GM21619 (cell line): ENCODE measurements at regions not wholly inside any gene's neighbourhood (a gene's known extent, or its start where the extent isn't known, plus 50 kb on each side); places are given as distances from the start of the nearest gene placed in this dataset.
"Not testable (repeated sequence)": the region's sequence is repeated elsewhere in the genome, so short reads cannot be mapped to it uniquely, and the experiment has no call there.

Experiments
- ATAC-seq: cut with Tn5 transposase; IDR thresholded peaks from one replicate; pipeline ENCODE4 v1.9.1; 2021; ENCODE audit not compliant: unreplicated experiment

DNA sequence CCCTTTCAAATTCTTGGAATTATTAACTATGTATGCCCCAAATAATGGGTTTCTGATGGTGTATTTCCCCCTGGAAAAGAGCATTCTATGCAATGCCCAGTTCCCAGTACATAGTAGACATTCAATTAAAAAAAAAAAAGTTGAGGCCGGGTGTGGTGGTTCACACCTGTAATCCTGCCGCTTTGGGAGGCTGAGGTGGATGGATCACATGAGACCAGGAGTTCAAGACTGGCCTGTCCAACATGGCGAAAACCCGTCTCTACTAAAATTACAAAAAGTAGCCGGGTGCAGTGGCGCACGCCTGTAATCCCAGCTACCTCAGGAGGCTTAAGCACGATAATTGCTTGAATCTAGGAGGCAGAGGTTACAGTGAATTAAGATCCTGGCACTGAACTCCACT is 83.3 kb upstream of the ZNF217 start:
- ATAC-seq, result no peak

DNA sequence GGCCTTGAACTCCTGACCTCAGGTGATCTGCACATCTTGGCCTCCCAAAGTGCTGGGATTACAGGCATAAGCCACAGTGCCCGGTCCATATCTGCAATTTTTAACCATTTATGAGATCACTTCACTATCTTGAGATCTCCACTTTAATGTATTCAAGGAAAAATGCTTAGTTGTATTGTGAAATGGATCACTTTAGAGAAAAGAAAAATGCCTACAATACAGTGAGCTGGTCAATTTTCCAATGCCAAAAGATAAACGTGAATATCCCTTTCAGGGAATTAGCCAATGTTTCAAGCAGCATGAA is 82.8 kb upstream of the ZNF217 start:
- ATAC-seq, result no peak

DNA sequence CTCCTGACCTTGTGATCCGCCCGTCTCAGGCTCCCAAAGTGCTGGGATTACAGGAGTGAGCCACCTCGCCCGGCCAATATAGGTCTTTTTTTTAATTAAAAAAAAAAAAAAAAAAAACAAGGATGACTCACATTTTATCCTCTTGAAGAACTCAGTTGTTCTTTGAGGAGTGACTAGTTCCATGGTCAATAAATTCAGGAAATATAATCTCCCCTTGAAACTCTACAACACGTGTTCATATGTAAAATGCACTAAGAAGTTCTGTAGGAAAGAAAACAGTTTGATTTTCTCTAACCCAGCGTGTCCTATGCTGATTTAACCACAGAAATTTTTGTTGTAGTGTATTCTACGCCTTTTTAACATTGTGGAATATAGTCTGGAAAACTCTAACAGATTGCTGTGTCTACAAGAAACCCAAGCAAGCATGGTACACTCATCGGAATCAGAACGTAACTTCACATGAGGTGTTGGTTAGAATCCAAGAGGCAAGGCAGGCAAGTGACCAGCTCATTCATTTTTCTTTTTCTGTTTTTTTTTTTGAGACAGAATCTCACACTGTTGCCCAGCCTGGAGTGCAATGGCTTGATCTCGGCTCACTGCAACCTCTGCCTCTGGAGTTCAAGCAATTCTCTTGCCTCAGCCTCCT is 79.0 kb upstream of the ZNF217 start:
- no peak for ATAC-seq

GRCh38 chr20:53671370-53671769 is 77.7 kb upstream of the ZNF217 start:
- no peak for ATAC-seq

DNA sequence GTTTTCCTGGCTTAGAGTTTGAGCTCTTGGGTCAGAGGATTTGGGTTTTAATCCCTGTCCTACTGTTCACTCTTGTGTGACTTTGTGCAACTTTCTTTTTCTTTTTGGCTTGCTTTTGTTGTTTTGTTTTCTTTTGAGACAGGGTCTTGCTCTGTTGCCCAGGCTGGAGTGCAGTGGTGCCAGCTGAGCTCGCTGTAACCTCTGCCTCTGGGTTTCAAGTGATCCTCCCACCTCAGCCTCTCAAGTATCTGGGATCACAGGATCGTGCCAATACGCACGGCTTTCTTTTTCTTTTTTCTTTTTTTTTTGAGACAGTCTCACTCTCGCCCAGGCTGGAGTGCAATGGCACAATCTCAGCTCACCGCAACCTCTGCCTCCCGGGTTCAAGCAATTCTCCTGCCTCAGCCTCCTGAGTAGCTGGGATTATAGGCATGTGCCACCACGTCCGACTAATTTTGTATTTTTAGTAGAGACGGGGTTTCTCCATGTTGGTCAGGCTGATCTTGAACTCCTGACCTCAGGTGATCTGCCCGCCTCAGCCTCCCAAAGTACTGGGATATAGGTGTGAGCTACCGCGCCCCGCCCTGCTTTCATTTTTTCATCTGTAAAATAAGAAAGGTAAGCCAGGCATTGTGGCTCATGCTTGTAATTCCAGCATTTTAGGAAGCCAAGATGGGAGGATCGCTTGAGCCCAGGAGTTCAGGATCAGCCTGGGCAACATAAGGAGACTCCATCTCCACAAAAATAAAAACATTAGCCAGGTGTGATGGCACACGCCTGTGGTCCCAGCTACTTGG is 76.1 kb upstream of the ZNF217 start:
- ATAC-seq, result not testable (repeated sequence)

GRCh38 chr20:53668992-53669391 is 75.4 kb upstream of the ZNF217 start:
- ATAC-seq, result no peak

DNA sequence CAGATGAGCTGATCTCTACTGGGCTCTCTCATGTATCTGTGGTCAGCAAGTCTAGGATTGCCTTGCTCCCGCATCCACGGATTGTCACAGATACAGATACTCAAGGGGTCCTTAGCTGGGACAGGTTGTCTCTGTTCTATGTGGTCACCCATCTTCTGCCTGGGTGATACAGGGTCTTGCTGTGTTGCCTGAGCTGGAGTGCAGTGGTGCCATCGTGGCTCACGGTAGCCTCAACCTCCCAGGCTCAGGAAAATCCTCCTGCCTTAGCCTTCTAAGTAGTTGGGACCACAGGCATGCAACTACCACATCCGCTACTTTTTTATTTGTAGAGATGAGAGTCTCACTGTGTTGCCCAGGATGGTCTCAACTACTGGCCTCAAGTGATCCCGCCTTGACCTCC is 72.5 kb upstream of the ZNF217 start:
- no peak for ATAC-seq

DNA sequence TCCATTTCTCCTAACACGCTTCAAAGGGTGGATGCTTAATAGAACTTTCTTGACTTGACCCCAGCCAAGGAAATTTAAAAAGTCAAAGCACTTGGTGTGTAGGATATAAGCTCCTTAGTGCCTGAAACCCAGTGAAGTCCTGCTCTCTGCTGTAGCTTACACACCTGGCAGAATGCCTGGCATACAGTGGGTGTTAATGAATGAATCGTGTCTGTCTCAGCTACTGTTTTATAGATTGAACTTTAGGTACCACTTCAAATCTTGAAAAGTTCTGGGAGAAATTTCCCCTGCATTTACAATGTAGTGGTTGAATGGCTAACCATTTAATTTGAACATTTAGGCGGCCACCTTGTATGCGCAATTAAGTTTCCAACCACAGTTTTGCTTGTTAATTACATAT is 70.5 kb upstream of the ZNF217 start:
- ATAC-seq, result no peak

GRCh38 chr20:53663521-53663920 is 69.9 kb upstream of the ZNF217 start:
- not testable (repeated sequence) for ATAC-seq

GRCh38 chr20:53662595-53662994 is 69.0 kb upstream of the ZNF217 start:
- no peak for ATAC-seq

GRCh38 chr20:53660947-53661381 is 67.3 kb upstream of the ZNF217 start:
- ATAC-seq, result no peak

GRCh38 chr20:53660078-53660909 is 66.7 kb upstream of the ZNF217 start:
- ATAC-seq, result no peak

DNA sequence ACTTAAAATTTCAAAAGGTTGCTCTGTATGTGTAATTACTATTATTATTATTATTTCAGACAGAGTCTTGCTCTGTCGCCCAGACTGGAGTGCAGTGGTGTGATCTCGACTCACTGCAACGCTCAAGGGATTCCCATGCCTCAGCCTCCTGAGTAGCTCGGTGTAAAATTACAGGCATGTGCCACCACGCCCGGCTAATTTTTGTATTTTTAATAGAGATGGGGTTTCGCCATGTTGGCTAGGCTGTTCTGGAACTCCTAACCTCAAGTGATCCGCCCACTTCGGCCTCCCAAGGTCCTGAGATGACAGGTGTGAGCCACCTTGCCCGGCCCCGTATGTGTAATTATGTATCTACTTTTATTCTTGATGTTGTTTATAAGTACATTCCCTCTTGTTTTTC is 65.3 kb upstream of the ZNF217 start:
- no peak for ATAC-seq

DNA sequence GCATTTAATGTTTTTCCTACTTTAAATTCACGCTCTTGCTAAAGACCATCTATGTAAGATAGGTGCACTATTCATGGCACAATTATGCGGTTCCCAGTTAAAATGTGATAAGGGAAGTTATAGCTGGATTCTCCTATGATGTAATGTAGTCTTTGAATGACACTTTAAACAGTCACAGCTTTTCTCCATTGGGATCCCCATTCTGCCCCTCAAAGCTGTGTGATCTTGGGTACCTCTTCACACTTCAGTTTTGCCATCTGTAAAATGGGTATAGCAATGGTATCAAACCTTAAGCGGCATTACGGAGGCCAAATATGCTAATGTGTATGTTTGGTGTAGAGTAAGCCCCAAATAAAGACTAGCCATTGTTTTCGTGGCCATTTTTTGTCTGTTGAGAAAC is 64.7 kb upstream of the ZNF217 start:
- ATAC-seq, result no peak

- no peak for ATAC-seq
Observed at GRCh38 chr20:53657732-53658131, 64.1 kb upstream of the ZNF217 start.

GRCh38 chr20:53657279-53657678 is 63.6 kb upstream of the ZNF217 start:
- ATAC-seq, result no peak

- no peak for ATAC-seq
Observed at GRCh38 chr20:53656293-53657202, 62.9 kb upstream of the ZNF217 start.

DNA sequence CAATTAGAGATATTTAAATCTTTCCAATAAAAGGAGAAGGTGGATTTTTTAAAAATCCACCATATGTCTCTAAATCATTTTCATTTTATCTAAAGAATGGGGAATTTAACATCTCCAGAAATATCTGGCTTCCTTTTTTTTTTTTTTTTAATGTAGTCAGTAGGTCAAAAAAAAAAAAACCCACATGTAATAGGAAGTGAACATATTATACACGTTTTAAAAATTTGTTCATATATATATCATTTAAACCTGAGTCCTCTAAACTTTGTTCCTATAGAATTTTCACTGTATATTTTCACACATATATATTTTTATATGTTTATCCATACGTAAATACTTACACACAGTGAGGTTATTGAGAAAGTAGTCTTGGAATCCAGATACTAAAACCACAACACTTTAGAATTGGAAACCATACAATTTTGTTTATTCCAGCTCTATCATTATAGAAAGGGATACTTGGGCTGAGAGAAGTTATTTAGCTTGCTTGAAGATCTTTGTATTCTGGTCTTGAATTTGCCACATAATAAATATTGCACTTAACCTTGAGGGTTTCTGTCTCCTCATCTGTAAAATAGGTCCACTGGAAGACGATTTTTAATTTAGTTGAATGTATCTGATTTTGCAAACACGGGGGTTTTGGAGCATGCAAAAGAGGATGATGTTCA is 62.1 kb upstream of the ZNF217 start:
- no peak for ATAC-seq

GRCh38 chr20:53654932-53655624 is 61.4 kb upstream of the ZNF217 start:
- no peak for ATAC-seq

- not testable (repeated sequence) for ATAC-seq
Observed at GRCh38 chr20:53654521-53654920, 60.9 kb upstream of the ZNF217 start.
